ENCODE measurements at regions not wholly inside any gene's neighbourhood (a gene's known extent, or its start where the extent isn't known, plus 50 kb on each side); places are given as distances from the start of the nearest gene placed in this dataset. TPM values are rescaled to one million over a fixed set of nuclear protein-coding genes. Genes with fewer than 3 reads are reported as not detected.

DNA sequence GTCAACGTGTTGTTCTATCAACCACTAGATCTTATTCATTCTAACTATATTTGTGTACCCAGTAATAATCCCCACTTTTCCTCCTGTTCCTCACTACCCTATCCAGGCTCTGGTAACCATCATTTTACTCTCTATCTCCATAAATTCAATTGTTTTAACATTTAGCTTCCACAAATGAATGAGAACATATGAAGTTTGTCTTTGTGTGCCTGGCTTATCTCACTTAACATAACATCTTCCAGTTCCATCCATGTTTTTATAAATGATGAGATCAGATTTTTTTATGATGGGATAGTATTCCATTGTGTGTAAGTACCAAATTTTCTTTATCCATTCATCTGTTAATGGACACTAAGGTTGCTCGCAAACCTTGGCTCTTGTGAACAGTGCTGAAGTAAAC is 59.9 kb upstream of the IBSP start:
- no peak overlapping the region for H3K4me3 ChIP-seq (ENCODE audit: low read length in 3 of 3)
- H3K9me3 ChIP-seq (ENCODE audit: control insufficient read depth in 3 of 3, low read length in 3 of 3): no peaks in the 10 kb centered on the region
- no peak overlapping the region for H3K9ac ChIP-seq (ENCODE audit: low read depth in 1 of 3, low read length in 3 of 3)
- no peaks in the 10 kb centered on the region for H3K36me3 ChIP-seq (ENCODE audit: control insufficient read depth in 3 of 3, insufficient read depth in 3 of 3, low read length in 3 of 3)
- H3K4me1 ChIP-seq (ENCODE audit: control insufficient read depth in 3 of 3, insufficient read depth in 3 of 3, low read length in 3 of 3): no peaks in the 10 kb centered on the region
- H3K27me3 ChIP-seq (ENCODE audit: control insufficient read depth in 3 of 3, insufficient read depth in 3 of 3, low read length in 3 of 3): no peaks in the 10 kb centered on the region
- no peak overlapping the region for H3K27ac ChIP-seq (ENCODE audit: low read depth, low read length)

GRCh38 chr4:87745064-87745807 is 54.1 kb upstream of the IBSP start:
- peaks cover 0 to 2% (median 0%) of the 10 kb centered on the region in 3 donors for H3K9me3 ChIP-seq (ENCODE audit: control insufficient read depth in 3 of 3, low read length in 3 of 3)
- H3K9ac ChIP-seq (ENCODE audit: low read depth in 1 of 3, low read length in 3 of 3): no peak overlapping the region
- no peaks in the 10 kb centered on the region for H3K36me3 ChIP-seq (ENCODE audit: control insufficient read depth in 3 of 3, insufficient read depth in 3 of 3, low read length in 3 of 3)
- no peak overlapping the region for H3K4me3 ChIP-seq (ENCODE audit: low read length in 3 of 3)
- no peak overlapping the region for H3K27ac ChIP-seq (ENCODE audit: low read depth, low read length)
- H3K27me3 ChIP-seq (ENCODE audit: control insufficient read depth in 3 of 3, insufficient read depth in 3 of 3, low read length in 3 of 3): no peaks in the 10 kb centered on the region
- no peaks in the 10 kb centered on the region for H3K4me1 ChIP-seq (ENCODE audit: control insufficient read depth in 3 of 3, insufficient read depth in 3 of 3, low read length in 3 of 3)

DNA sequence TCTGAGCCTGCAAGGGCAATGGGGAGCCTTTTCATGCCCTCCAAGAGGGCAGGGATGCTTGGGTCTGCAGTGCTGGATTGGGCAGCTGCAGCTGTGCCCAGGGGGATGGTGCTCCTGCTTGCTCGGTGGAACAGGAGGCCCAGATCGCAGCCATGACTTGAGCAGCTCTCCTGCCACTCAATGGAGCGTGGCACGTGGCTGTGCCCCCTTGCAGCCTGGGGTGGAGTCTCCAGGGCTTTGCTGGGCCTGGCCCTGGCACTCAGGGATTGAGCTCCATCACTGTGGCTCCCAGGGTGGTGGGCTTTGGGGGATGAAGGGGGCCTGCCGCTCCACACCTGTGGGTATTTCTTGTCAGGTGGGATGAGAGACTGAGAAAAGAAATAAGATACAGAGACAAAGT is 53.4 kb upstream of the IBSP start:
- Histone ChIP-seq H3K36me3 (ENCODE audit: control insufficient read depth in 3 of 3, insufficient read depth in 3 of 3, low read length in 3 of 3) (no peaks in the 10 kb centered on the region), H3K27me3 (ENCODE audit: control insufficient read depth in 3 of 3, insufficient read depth in 3 of 3, low read length in 3 of 3) (no peaks in the 10 kb centered on the region), H3K27ac (ENCODE audit: low read depth, low read length) (no peak overlapping the region), H3K4me1 (ENCODE audit: control insufficient read depth in 3 of 3, insufficient read depth in 3 of 3, low read length in 3 of 3) (no peaks in the 10 kb centered on the region), H3K9ac (ENCODE audit: low read depth in 1 of 3, low read length in 3 of 3) (no peak overlapping the region), H3K9me3 (ENCODE audit: control insufficient read depth in 3 of 3, low read length in 3 of 3) (peaks cover 0 to 2% (median 0%) of the 10 kb centered on the region in 3 donors), H3K4me3 (ENCODE audit: low read length in 3 of 3) (no peak overlapping the region)

Small RNA genes in the stretch of these regions (small RNA-seq; reads per million reads assigned to genes)
- gene RF00019: not detected
